AML-193 (cell line): ENCODE measurements at regions not wholly inside any gene's neighbourhood (a gene's known extent, or its start where the extent isn't known, plus 50 kb on each side); places are given as distances from the start of the nearest gene placed in this dataset.
"Not testable (repeated sequence)": the region's sequence is repeated elsewhere in the genome, so short reads cannot be mapped to it uniquely, and the experiment has no call there.

Experiments used
- DNase-seq, 2 experiments: peaks; one replicate each; lab custom pipeline; 2025; lab: John Stamatoyannopoulos, UW

DNA sequence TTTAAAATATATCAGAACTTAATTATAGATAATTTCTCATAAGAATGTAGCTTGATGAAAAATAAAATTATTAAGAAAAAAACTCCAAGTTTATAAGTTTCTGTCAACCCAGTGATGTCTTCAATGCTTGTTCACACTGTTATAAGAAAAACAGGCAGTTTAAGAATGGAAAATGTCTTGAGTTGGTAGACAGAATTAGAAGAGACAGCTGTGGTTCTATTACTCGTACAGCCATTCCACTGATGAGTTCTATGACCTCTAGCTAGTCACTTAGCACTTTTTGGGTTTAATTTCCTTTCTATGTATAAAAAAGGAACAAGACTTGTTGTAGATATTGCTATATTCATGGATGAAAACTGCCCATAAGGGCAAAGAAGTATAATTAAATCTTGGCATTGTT is 1013.1 kb upstream of the ATXN8OS start:
- DNase-seq: no peak

DNA sequence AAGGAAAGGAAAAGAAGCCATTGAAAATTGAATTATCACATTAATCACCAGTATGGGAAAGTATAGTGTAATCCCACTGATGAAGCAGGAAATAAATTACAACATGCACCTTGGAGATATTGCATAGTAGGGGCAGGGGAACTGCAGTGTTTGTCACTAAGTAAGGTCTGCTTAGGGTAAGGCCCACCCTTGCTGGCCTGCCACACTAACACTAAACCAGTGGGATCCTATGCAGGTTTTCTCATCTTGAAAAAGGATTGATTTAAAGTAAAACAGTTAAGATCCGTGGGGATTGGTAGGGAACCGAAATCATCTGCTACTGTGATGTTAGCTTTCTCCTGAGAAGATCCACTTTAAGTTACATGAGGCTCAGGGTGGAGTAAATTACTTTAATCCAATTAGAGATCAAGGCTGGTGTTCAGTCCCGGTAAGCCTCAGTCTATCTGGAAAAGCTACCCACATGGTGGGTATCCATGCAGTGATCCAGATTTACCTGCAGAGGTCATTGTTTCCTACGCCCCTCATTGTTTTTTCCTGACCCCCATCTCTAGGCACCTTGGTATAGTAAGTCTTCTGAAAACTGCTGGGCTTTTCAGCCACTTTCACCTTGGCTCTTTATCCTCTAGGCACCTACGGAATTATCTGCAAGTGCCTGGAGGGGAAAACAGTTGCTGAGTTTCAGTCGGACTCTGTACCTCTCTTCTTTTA is 1014.9 kb upstream of the ATXN8OS start:
- DNase-seq: no peak

DNA sequence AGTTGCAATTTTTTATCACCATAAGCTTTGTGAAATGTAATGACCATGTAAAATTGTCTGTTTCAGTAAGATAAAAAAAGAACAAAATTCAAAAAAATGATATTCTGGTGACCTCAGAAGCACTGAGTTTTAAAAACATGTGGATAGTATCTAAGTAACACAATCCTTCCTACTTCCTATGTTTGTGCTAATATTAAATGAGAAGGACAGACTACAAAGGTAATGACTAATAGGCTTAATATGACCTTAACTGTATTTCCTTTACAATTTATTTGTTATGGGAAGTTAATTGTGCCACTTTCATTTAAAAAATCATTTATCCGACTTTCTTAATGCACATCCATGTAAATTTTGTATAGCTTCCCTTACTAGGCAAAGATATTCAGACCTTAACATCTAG is 1030.4 kb upstream of the ATXN8OS start:
- DNase-seq: no peak

DNA sequence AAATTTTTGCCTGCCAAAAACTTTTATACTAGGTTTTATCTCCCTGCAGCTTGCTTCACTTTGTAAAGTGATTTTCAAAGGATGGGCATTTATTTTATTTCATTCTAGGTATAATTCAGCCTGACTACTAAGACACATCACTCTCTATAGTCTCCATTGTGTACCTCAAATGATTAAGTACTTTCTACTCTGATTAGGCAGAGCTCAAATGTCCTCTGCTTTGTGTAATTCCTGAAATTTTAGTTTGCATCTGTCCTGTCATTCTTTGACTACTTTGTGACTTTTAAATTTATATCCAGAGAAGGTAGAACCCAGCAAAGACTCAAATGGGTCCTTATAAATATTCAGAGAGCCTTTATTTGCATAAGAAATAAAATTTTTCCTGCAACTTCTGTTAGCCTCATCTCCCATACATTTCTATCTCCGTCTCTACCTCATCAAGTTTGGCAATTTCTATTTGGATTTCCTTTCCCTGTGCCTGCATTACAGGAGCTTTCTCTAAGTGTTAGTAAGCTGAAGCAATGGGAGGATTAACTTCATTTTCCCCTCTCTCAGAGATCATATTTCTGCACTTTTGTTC is 1038.0 kb upstream of the ATXN8OS start:
- no peak for DNase-seq

DNA sequence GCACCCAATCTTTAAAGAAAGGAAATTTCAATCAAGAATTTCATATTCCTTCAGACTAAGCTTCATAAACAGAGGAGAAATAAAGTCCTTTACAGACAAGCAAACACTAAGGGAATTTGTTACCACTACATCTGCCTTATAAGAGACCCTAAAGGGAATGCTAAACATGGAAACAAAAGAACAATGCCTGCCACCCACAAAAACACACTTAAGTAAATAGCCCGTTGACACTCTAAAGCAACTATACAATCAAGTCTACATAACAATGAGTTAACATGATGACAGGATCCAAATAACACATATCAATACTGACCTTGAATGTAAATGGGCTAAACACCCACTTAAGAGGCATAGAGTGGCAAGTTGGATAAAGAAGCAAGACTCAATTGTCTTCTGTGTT is 1056.9 kb upstream of the ATXN8OS start:
- DNase-seq: no peak

DNA sequence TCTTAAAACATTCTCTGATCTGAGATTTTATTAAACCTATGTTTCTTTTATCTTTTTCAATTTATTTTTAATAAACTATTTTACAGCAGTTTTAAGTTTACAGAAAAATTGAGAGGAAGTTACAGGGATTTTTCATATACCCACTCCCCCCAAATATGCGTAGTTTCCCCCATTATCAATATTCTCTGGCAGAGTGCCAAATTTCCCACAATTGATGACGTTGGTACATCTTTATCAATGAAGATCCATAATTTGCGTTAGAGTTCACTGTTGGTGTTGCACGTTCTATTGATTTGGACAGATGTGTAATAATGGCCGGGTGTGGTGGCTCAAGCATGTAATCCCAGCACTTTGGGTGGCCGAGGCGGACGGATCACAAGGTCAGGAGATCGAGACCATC is 1063.0 kb upstream of the ATXN8OS start:
- DNase-seq: no peak

DNA sequence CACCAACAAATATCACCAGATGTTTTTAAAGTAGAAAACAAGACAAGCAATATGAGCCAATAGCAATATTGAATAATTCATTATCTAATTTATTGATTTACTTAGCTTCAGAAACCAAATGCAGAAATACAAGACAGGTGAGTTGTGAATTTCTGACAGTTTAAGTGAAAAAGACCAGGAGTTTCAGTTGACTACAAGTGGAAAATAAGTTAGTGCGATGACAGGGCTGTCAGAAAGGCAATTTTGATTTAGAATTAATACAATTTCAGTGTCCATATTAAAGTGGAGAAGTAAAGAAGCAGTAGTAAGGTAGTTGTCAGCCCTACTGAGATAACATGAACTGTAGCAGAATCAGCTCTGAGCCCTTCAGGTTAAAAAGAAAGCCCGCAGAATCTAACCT is 1066.7 kb upstream of the ATXN8OS start:
- no peak for DNase-seq

DNA sequence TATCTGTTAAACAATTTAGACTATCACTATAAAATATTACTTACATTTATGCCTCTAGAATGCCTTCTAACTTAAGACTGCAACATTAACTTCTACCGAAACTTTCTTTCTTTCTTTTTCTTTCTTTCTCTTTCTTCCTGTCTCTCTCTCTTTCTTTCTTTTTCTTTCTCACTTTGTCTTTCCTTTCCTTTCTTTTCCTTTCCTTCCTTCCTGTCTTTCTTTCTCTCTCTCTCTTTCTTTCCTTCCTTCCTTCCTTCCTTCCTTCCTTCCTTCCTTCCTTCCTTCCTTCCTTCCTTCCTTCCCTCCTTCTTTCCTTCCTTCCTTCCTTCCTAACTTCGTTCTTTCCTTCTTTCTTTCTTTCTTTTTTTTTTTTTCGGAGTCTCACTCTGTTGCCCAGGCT is 1071.9 kb upstream of the ATXN8OS start:
- DNase-seq: no peak

DNA sequence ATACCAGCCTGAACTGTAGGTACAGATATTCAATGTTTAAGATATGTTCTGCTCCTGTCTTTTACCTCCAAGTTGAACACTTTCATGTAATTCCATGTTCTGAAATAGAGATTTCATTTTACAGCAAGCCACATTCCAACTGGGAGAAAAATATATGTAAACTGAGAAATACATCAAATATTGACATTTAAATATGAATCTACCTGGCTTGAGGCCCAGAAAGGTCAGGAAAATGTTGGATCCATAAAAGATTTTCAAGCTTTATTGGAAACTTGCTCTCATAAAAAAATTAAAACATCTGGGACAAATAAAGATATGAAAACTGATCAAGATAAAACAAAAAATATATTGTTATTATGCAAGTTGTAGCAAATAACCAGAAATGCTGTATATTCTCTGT is 1078.7 kb upstream of the ATXN8OS start:
- no peak for DNase-seq

DNA sequence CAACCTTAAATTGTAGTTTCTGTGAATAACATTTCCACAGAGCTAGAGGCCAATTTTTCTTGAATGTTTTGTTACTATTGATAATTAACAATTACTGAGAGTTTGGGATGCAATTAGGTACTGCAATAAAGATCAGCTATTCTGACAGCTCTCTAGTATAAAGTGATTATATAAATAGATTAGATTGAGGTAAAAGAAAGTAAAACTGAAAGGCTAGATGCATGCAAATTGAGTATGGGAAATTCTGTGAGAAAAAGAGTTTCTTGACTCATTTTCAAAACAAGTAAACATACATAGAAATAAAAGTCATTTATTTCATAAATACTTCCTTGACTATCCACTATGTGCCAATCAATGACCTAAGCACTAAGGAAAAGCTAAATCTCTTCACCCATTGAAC is 1087.5 kb upstream of the ATXN8OS start:
- no peak for DNase-seq

DNA sequence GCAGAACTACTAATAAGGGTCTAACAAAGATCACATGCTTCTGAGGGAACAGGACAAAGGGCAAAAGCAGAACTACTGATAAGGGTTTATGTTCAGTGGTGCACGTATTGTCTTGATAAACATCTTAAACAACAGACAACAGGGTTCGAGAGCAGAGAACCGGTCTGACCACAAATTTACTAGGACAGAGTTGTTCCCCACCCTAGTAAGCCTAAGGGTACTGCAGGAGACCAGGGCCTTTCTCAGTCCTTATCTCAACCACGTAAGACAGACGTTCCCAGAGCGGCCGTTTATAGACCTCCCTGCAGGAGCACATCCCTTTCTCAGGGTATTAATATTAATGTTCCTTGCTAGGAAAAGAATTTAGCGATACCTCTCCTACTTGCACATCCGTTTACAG is 1089.5 kb upstream of the ATXN8OS start:
- not testable (repeated sequence) for DNase-seq

DNA sequence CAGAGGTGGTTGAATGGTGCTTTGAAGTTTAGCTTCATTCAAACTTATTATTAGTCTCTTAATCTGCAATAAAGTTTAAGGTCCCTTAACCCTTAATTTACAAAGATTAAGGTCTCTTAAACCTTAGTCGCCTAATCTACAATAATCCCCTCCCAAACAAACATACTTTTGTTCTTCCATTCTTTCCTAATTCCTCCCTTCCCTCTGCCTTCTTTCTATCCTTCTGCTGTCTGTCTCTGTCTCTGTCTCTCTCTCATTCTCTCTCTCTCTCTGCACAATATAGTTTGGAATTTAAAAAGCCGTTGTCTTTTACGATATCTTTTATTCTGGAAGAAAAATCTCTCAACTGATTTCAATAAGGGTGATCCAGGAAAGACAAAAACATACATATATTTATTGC is 1096.8 kb upstream of the ATXN8OS start:
- DNase-seq: no peak

DNA sequence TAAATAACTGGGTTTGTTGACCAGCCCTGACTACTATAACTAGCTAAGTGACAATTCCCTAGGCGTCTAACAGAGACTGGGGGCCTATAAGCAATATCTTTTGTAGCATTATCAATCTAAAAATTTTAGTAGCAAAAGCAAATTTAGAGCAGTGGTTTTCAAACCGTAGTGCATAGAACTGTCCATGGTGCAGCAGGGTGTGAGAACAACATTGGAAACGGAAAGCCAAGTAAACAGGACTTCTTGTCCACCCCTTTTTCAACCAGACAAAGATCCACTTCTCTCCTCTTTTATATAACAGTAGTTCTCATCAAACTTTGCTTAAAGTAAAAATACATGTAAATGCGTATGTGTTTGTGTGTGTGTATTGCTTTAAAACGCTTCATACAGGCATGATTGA is 1099.1 kb upstream of the ATXN8OS start:
- DNase-seq: no peak

DNA sequence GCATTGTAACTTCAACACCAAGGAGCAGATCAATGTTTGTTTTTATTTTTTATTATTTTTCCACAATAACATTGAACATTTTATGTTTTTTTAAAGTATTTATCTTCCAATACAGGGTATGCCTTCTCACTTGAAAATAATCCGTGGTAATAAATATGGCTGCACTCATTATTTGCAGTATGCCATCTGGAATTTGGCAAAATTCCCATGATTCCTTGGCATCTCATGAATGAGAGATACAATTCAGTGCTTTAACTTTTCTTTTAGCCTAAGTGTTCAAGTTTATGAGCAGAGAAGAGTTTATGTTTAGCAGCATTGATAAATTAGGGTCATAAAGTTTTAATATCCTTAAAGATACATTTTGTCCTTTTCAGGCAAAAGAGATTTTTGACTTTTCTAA is 1109.6 kb upstream of the ATXN8OS start:
- DNase-seq: no peak

DNA sequence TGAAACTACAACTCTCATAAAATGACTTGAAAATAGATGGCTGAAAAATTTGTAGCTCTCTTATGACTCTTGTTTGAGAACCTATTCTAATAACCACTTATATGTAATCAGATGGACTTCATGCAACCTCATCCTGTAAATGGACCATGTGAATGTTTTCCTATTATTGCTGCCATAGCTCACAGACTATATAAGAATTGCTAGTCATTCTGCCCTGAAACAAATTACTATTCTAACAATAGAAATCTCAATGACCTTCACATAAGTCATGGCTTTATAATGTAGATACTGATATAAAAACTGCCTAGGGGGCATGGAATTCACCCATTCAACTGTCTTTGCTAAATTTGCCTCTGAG is 1111.0 kb upstream of the ATXN8OS start:
- no peak for DNase-seq

DNA sequence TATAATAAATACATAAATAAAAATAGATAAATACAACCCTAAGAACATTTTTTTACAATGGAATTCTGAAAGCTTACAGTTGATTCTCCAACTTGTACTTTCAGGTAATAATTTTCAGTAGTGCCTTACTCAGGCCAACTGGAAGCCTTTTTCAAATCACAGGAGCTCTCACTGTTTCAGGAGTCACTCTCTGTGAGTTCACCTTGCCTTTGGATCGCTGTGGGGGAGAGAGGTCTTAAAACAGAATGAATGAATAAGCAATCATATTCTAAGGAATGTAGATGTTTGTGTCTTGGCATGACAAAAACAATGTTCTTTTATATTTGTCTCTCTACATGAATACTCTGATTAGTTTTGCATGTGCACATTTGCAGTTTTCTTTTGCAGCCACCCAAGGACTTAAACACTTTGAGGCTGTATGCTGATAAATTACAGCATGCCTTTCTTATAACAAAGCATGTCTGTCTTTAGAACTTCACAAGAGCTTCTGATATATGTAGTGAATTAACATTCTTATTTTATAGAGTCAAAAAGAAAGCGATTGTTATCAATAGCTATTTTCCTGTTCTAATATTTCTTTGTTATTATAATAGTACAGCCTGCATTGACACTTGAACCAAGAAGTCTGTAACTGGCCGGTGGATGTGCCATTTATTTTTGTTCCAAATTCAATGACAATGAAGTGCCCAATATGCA is 1111.5 kb upstream of the ATXN8OS start:
- DNase-seq: no peak

DNA sequence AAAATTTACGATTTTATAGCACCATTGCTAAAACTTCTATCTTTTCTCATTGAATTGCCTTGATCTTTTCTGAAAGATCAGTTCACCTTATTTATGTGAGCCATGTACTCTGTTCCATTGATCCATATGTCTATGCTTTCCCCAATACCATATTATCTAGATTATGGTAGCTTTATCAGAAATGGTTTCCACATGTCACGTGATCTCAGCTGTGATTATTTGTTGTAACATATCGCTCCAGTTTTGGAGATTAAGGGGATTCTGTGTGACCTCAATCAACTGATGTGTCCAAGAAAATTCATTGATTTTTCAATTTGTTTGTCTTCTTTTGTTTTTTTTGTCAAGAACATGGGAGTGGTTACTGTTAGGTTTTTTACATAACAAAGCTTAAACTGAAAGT is 1114.5 kb upstream of the ATXN8OS start:
- no peak for DNase-seq

DNA sequence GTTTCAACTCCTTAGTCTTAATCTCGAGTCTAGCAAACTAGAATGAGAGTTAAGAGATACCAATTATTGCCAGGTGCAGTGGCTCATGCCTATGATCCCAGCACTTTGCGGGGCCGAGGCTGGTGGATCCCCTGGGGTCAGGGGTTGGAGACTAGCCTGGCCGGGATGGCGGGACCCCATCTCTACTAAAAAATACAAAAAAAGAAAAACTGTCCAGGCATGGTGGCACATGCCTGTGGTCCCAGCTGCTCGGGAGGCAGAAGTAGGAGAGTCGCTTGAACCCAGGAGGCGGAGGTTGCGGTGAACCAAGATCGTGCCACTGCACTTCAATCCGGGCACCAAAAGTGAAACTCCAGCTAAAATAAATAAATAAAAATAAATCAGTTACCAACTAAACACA is 1119.5 kb upstream of the ATXN8OS start:
- no peak for DNase-seq

DNA sequence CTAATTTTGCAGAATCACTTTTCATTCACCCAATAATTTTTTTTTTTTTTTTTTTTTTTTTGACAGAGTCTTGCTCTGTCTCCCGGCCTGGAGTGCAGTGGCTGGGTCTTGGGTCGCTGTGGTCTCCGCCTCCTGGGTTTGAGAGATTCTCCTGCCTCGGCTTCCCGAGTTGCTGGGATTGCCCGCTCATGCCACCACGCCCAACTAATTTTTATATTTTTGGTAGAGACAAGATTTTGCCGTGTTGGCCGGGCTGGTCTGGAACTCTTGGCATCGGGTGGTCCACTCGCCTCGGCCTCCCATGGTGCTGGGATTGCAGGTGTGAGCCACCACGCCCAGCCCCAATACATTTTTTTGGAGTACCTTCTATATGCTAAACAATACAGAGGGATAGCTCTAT is 1120.0 kb upstream of the ATXN8OS start:
- no peak for DNase-seq

DNA sequence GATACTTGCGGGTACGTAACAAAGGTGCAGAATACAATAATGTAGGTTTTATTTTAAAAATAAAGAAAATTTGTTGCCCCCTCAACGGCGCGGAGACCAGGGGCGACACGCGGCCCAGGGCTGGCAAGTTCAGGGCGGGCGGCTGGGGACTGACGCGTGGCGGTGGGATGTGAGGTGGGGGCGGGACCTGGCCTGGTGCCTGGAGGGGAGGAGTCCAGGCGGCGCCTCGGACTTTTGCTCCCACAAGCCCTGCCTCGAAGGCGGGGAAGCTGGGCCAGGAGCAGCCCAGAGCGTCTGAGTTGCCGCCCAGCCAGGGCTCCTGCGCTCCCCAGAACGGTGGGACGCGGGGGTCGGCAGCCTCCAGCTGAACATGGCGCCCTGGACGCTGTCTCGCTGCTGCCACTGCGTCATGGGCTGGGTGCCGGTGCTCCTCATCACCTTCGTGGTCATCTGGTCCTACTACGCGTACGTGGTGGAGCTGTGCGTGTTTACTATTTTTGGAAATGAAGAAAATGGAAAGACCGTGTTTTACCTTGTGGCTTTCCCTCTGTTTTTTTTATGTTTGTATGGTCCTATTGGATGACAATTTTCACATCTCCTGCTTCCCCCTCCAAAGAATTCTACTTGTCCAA is 1122.8 kb upstream of the ATXN8OS start:
- no peak for DNase-seq

DNA sequence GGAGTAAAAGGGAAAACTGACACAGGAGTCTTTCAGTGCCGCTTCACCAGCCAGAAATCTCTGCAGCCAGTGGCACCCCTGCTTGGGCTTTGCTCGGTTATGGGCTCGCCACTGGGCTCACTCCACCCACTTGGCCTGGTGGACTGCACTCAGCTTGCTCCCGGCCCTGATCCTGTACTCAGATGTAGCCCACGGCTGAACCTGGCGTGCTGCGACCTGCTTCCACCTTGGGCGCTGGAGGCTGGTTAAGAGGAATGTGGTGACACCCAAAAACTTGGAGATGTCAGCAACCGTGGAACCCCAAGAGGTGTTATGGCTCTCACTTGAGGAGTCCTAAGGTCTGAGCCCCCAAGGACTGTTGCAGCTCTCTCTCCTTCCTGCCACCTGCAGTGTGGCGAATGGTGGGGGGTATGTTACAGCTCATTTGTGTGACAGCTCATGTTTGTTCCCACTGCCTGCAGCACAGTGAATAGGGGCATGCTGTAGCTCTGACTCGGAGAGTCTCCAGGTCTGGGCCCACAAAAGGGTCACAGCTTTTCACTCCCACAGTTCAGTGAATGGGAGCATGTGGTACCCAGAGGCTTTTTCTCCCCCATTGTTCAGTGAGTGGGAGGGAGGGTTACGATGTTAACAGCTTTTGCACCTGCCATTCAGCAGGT is 1124.5 kb upstream of the ATXN8OS start:
- no peak for DNase-seq

DNA sequence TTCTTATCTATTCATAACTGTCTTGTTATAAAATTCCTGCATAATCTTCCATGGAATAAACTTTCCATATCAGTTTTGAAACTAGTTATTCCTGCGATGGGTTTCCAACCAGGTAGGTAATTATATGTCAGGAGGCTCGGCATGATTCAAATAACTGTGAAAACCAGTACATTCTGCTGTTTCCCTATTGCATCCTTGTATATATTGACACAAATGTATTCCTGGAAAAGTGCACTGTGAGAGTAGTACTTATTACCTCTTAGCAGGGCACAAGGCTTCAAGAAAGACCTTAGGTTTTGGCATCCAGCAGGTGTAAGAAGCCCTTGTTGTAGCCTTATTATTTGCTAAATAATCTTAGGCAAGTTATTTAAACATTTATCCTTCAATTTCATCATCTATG is 1131.3 kb upstream of the ATXN8OS start:
- no peak for DNase-seq

DNA sequence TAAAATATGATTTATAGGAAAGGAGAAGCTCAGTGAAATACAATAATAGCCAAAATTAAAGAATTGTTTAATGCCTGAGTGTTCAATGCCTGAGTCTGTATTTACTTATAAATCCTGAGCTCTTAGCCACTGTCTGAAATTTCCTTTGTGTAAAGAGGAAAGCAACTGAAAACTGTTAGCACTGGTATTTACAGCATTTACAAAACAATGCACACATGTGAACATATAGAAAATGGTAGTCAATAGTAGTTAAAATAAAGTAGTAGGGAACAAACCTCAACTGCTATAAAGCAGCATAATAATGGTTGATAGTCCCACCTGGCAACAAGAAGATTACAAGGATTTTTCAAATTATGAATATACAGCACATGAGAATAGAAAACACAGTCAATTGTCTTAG is 1137.1 kb upstream of the ATXN8OS start:
- no peak for DNase-seq
